ENCODE measurements at regions not wholly inside any gene's neighbourhood (a gene's known extent, or its start where the extent isn't known, plus 50 kb on each side); places are given as distances from the start of the nearest gene placed in this dataset.

DNA sequence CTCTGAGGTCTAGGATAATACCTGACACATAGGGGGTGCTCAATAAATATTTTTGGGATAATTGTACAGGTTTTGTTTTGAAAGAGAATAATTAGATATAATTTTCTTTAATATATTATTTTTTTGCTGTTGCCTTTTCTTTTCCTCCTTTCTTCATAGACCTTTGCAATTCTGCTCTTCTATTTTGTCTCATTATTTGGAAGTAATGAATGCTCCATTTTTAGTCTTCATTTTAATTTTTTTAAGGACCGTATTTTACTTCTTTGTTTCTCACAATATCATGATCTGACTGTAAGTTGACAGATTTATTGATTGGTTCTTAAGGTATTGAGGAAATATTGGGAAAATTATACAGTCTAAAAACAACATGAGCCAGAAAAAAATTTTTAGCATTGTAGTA is 150.5 kb upstream of the TMC3 start:
- TF ChIP-seq CTCF (IDR thresholded peaks at IDR 0.05): no peak
- TF ChIP-seq POLR2AphosphoS5 (IDR thresholded peaks at IDR 0.05): no peak
- TF ChIP-seq POLR2A (IDR thresholded peaks at IDR 0.05): no peak
- no peak for TF ChIP-seq EP300 (IDR thresholded peaks at IDR 0.05; ENCODE audit: low read depth)

Data from transverse colon (tissue), 4 donors.